ENCODE measurements at regions not wholly inside any gene's neighbourhood (a gene's known extent, or its start where the extent isn't known, plus 50 kb on each side); places are given as distances from the start of the nearest gene placed in this dataset.

DNA sequence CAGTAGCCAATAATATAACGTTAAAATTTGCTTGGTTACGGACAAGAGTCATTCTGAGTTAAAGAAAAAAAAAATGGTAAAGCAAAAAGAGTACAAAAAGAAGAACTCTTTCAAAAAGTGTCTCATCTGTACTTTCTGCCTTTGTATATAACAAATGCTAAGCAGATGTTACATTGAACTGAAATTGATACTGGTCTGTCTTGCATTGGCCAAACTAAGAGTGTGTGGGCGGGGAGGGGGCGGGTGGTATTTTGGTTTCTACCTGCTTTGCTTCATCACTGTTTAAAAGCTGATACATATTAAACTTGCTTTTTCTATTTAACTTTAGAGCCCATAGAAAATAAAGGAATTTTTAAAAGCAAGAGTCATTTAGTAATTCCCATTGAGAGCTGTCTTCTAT, 215.0 kb upstream of the THBS1 start:
- no peaks in the 10 kb centered on the region for H3K4me1 ChIP-seq
- TF ChIP-seq POLR2A (IDR thresholded peaks at IDR 0.05) (no peak), EP300 (IDR thresholded peaks at IDR 0.05; ENCODE audit: low read depth) (no peak), POLR2AphosphoS5 (IDR thresholded peaks at IDR 0.05) (no peak)
- TF ChIP-seq, protein P1, sequence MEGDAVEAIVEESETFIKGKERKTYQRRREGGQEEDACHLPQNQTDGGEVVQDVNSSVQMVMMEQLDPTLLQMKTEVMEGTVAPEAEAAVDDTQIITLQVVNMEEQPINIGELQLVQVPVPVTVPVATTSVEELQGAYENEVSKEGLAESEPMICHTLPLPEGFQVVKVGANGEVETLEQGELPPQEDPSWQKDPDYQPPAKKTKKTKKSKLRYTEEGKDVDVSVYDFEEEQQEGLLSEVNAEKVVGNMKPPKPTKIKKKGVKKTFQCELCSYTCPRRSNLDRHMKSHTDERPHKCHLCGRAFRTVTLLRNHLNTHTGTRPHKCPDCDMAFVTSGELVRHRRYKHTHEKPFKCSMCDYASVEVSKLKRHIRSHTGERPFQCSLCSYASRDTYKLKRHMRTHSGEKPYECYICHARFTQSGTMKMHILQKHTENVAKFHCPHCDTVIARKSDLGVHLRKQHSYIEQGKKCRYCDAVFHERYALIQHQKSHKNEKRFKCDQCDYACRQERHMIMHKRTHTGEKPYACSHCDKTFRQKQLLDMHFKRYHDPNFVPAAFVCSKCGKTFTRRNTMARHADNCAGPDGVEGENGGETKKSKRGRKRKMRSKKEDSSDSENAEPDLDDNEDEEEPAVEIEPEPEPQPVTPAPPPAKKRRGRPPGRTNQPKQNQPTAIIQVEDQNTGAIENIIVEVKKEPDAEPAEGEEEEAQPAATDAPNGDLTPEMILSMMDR (IDR thresholded peaks at IDR 0.05): no peak
- H3K4me3 ChIP-seq: no peak overlapping the region
- in situ Hi-C loops (cut with MboI; ENCODE audit: low pct_ligation_motif_present in 1 of 4, low pct_unique_long_range_greater_than_20kb in 1 of 4, low sequenced_read_pairs in 3 of 4): no loop called here
- H3K27me3 ChIP-seq: no peaks in the 10 kb centered on the region
- 90 to 91% methylated on average over 4 of the region's 4 CpGs for WGBS, 2 donors (ENCODE audit: low coverage in 1 of 2)
- H3K27ac ChIP-seq: no peak overlapping the region
- H3K9me3 ChIP-seq: no peaks in the 10 kb centered on the region
- intact Hi-C loops (cut with DNase I; ENCODE audit: low total_unique reads): no loop called here
- H3K36me3 ChIP-seq: no peaks in the 10 kb centered on the region
- DNase-seq: no peak

DNA sequence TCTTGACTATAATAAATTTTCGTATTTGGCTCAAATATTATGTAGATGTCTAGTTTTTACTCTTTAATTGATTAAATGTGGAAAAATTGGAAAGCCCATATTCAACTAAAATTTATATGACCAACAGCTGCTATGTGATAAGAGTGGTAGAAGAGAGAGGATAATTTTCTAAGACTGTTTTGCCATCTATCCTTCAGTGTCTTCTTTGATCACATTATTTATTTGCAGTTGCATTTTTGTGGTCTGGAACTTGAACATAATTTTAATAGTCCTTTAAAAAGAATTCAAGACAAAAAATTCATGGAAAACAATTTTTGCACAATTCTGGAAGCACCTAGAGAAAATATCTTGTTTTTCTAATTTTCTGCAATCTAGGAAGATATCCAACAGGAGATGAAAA, 213.3 kb upstream of the THBS1 start:
- no peak for DNase-seq
- 73 to 88% methylated on average over 1 of the region's 1 CpG for WGBS, 2 donors (ENCODE audit: low coverage in 1 of 2)
- peaks cover 7 to 9% of the 10 kb centered on the region in 2 donors for H3K9me3 ChIP-seq
- intact Hi-C loops (cut with DNase I; ENCODE audit: low total_unique reads): no loop called here
- no peak for TF ChIP-seq EP300 (IDR thresholded peaks at IDR 0.05; ENCODE audit: low read depth)
- H3K4me3 ChIP-seq: no peak overlapping the region
- H3K36me3 ChIP-seq: no peaks in the 10 kb centered on the region
- H3K27me3 ChIP-seq: no peaks in the 10 kb centered on the region
- in situ Hi-C loops (cut with MboI; ENCODE audit: low pct_ligation_motif_present in 1 of 4, low pct_unique_long_range_greater_than_20kb in 1 of 4, low sequenced_read_pairs in 3 of 4): no loop called here
- no peak overlapping the region for H3K27ac ChIP-seq
- no peaks in the 10 kb centered on the region for H3K4me1 ChIP-seq

DNA sequence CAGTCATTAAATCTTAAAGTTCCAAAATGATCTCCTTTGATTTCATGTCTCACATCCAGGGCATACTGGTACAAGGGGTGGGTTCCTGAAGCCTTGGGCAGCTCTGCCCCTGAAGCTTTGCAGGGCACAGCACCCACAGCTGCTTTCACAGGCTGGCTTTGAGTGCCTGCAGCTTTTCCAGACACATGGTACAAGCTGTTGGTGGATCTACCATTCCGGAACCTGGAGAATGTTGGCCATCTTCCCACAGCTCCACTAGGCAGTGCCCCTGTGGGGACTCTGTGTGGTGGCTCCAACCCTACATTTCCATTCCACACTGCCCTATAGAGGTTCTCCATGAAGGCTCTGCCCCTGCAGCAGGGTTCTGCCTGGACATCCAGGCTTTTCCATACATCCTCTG, 211.1 kb upstream of the THBS1 start:
- peaks cover 7 to 9% of the 10 kb centered on the region in 2 donors for H3K9me3 ChIP-seq
- in situ Hi-C loops (cut with MboI; ENCODE audit: low pct_ligation_motif_present in 1 of 4, low pct_unique_long_range_greater_than_20kb in 1 of 4, low sequenced_read_pairs in 3 of 4): no loop called here
- H3K36me3 ChIP-seq: no peaks in the 10 kb centered on the region
- no peak overlapping the region for H3K4me3 ChIP-seq
- no peaks in the 10 kb centered on the region for H3K4me1 ChIP-seq
- DNase-seq: no peak
- WGBS, 2 donors (ENCODE audit: low coverage in 1 of 2): 91% methylated on average over 1 of the region's 1 CpG; no CpG with 5 or more reads in 1 of the 2 donors
- TF ChIP-seq POLR2AphosphoS5 (IDR thresholded peaks at IDR 0.05): no peak
- no peak for TF ChIP-seq EP300 (IDR thresholded peaks at IDR 0.05; ENCODE audit: low read depth)
- no peak for TF ChIP-seq POLR2A (IDR thresholded peaks at IDR 0.05)
- TF ChIP-seq, protein P1 (IDR thresholded peaks at IDR 0.05): no peak
- no peaks in the 10 kb centered on the region for H3K27me3 ChIP-seq
- H3K27ac ChIP-seq: no peak overlapping the region
- intact Hi-C loops (cut with DNase I; ENCODE audit: low total_unique reads): no loop called here

DNA sequence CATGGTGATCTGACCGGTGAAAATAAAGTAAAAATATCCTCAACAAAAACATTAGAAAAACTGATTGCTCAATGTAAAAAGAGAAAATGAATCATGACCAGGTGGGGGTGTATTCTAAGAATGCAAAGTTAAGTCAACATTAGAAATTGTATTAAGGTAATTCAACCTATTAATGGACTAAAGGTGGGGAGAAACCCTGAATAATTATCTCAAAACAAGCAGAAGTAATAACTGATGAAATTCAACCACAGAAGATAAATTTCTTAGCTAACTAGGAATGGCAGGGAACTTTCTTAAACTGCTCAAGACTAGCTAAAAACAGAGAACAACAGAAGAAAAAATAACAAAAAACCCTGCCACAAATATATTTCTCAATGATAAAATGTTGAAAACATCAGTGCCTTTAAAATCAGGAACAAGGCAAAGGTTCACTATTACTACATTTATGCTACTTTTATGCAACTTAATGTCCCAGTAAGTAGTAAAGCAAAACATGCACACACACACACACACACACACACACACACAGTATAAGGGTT, 204.4 kb upstream of the THBS1 start:
- H3K4me1 ChIP-seq: no peaks in the 10 kb centered on the region
- TF ChIP-seq, protein P1 (IDR thresholded peaks at IDR 0.05): no peak
- intact Hi-C loops (cut with DNase I; ENCODE audit: low total_unique reads) (no loop called here), in situ Hi-C loops (cut with MboI; ENCODE audit: low pct_ligation_motif_present in 1 of 4, low pct_unique_long_range_greater_than_20kb in 1 of 4, low sequenced_read_pairs in 3 of 4) (no loop called here)
- H3K27ac ChIP-seq: peak overlapping the region in 1 of 4 donors; percentile 18
- 83% methylated on average over 1 of the region's 1 CpG; no CpG with 5 or more reads in 1 of the 2 donors for WGBS, 2 donors (ENCODE audit: low coverage in 1 of 2)
- no peaks in the 10 kb centered on the region for H3K27me3 ChIP-seq
- no peak for DNase-seq
- no peak overlapping the region for H3K4me3 ChIP-seq
- no peaks in the 10 kb centered on the region for H3K36me3 ChIP-seq
- peaks cover 4 to 5% of the 10 kb centered on the region in 2 donors for H3K9me3 ChIP-seq

DNA sequence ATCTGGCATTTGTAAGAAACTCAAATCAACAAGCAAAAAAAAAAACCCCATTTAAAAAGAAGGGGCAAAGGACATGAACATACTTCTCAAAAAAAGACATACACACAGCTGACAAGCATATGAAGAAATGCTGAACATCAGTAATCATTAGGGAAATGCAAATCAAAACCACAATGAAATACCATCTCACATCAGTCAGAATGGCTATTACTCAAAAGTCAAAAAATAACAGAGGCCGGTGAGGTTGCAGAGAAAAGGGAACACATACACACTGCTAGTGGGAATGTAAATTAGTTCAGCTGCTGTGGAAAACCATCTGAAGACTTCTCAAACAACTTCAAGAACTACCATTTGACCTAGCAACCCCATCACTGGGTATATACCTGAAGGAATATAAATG, 199.4 kb upstream of the THBS1 start:
- Histone ChIP-seq H3K4me3 (no peak overlapping the region), H3K9me3 (no peaks in the 10 kb centered on the region), H3K36me3 (no peaks in the 10 kb centered on the region), H3K27ac (no peak overlapping the region), H3K4me1 (no peaks in the 10 kb centered on the region), H3K27me3 (no peaks in the 10 kb centered on the region)
- TF ChIP-seq EP300 (IDR thresholded peaks at IDR 0.05; ENCODE audit: low read depth): no peak
- TF ChIP-seq, protein P1 (IDR thresholded peaks at IDR 0.05): no peak
- no peak for TF ChIP-seq POLR2AphosphoS5 (IDR thresholded peaks at IDR 0.05)
- no peak for TF ChIP-seq POLR2A (IDR thresholded peaks at IDR 0.05)
- in situ Hi-C loops (cut with MboI; ENCODE audit: low pct_ligation_motif_present in 1 of 4, low pct_unique_long_range_greater_than_20kb in 1 of 4, low sequenced_read_pairs in 3 of 4): no loop called here
- 67 to 83% methylated on average over 1 of the region's 1 CpG for WGBS, 2 donors (ENCODE audit: low coverage in 1 of 2)
- intact Hi-C loops (cut with DNase I; ENCODE audit: low total_unique reads): no loop called here
- no peak for DNase-seq

Measured in transverse colon (tissue), 4 donors.